Ammon's horn (tissue), 1 donor: ENCODE measurements at regions not wholly inside any gene's neighbourhood (a gene's known extent, or its start where the extent isn't known, plus 50 kb on each side); places are given as distances from the start of the nearest gene placed in this dataset.
"Not testable (repeated sequence)": the region's sequence is repeated elsewhere in the genome, so short reads cannot be mapped to it uniquely, and the experiment has no call there.

Experiments
- DNase-seq: peaks from one replicate; pipeline ENCODE4 v3.0.0-alpha.2; 2016; ENCODE audit warnings: low spot score

DNA sequence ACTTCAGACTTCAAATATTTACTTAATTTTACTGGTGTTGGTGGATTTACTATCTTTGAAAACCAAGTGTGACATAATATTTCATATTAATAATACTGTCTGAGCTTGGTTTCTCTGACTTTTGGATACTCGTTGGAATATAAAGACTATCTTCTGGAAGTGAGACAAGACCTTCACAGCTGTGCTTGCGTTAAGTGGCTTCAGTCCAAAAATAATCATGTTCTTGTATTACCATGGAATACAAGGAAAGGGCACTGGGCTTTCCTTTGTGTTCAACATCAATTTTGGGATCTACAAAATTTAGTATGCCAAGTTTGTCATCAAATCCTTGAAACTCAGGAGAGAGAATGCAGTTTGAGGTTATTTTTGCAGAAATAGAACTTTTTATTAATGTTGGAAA lies 712.4 kb upstream of the LCORL start:
- no peak for DNase-seq

DNA sequence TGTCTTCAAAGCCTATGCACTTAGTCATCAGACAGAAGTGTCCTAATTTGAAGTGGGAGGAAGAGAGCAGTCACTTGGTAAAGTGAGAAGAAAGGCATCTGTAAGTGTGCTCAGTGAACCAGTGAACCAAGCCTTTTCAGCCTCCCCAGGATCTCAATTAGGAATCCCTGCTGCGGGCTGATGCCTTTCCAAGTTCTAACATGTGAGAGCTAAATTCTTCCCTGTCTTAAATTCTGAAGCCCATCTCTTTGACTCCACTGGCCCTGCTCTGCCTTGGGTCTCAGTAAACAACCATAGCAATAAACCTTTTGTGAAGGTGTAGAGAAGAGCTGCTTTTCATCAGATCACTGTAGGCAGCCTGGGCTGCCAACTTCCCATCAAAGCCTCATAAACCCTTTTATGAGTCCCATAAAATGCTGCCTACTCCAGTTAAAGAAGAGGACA lies 701.2 kb upstream of the LCORL start:
- no peak for DNase-seq

DNA sequence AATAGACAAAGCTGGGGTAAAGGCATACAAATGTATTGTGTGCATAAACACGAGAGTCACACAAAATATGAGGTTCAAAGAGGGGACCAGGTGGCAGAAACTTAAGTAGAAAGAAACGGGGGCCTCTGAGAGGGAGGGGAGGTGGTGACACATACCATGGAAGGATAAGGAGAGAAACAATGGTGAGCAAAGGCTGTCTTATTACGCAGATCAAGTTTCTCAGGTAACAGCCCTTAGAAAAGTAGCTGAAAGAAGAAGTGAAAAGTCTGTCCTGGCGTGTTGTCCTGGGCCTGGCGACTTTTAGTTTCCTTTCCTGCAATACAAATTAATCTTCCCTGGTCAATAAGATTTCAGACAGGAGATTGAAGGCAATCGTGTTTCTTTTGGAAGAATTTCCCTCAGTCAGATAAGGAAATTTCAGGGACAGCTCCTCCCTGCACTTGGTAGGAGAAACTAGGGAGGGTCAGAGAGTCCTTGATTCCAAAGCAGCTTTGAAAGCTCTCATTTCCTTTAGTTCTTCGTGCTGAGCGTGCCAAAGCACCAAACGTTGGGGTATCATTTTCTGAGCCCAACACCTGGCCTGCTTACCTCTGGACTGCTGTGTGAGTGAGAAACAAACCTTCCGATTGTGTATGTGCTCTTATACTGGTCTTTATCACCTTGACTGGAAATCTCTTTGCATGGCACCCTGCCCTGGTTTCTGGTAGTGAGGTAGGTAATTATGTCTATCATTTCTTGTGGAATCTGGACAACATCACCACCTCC lies 676.7 kb upstream of the LCORL start:
- DNase-seq, result no peak

DNA sequence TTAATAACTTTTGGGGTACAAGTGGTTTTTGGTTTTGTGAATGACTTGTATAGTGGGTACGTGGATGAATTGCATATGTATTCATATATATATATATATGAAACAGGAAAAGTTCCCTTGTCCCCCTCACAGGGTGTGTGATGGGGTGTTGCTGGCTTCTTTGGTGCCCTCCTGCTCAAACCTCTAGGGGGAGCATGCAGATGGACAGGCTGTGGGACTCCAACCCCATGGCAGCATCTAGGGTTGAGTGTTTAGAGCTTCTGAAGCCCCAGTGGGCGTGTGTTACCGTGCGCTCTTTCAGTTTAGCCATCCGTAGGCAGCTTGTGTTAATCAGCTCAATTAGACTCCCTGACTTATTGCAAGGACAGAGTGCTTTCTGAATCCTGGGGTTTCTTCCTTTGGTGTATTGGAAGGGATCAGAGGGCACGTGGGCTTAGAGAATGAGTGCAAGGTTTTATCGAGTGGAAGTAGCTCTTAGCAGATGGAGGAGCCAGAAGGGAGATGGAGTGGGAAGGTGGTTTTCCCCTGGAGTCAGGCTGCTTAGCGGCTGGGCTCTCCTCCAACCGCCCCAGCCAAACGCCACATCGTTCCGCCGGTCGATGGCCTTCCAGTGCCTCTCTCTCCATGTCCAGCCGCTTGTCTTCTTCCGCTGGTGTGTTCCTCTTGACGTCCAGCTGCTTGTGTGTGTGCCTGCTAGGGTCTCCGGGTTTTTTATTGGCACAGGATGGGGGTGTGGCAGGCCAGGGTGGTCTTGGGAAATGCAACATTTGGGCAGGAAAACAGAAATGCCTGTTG lies 674.4 kb upstream of the LCORL start:
- DNase-seq, result no peak

DNA sequence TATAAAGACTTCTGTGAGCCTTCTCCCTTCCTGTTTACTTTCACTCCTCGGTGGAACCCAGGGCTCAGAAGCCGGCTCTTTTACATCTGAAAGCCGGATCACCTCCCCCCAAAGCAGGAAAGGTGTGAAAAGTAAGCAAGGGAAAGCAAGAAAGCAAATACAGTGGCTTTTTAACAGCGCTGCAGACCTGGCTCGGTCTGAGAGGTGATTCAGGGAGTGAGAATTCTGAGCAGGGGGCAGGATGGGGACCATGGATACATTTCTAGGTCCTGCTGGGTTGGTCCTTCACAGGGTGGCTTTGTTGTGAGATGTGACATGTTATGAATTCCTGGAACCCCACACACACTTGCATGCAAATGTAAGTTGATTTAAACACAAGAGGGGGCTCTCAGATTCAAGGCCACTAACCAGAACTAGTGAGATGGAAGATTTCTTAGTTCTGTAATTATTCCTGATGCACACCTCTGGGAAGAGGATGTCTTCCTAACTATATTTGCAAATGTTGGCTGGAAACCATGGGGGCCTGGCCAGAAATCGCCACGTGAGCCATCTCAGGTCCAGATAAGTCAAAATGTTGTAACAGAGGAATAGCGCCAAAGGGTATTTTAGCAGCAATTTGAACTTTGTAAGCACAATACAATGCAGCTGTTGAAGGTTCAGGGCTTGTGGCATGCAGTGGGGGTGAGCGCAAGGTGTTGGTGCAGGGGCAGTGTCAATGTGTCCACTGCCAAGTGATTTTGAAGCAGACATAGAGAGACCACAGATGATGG lies 670.1 kb upstream of the LCORL start:
- no peak for DNase-seq

DNA sequence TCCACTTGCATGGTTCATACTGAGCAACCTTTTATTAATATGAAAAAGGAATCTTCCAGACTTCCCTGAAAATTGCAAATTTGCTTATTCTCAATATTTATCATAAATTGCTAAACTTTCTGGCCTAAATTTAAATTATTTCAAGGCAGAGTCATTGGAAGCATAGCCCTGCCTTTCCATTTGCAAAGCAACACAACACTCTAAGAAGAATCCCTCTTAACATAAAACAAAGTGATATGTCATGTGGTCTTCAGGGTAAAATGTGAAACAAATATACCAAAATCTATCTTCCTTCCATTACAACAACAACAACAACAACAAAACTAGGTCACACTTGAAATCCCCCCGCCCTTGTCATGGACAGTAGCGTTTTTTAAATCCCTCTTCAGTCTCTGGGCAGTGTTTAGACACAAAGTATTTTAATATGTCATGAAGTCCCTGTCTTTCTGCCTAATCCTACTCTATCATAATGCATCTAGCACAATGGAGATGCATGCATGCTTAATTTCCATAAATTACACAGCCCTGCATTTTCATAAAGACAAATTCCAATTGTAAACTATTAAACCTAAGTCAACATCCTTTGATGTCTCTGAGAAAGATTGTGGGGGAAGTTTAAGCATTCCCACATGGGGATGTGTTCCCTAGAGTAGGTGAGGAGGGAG lies 668.9 kb upstream of the LCORL start:
- DNase-seq, result no peak

DNA sequence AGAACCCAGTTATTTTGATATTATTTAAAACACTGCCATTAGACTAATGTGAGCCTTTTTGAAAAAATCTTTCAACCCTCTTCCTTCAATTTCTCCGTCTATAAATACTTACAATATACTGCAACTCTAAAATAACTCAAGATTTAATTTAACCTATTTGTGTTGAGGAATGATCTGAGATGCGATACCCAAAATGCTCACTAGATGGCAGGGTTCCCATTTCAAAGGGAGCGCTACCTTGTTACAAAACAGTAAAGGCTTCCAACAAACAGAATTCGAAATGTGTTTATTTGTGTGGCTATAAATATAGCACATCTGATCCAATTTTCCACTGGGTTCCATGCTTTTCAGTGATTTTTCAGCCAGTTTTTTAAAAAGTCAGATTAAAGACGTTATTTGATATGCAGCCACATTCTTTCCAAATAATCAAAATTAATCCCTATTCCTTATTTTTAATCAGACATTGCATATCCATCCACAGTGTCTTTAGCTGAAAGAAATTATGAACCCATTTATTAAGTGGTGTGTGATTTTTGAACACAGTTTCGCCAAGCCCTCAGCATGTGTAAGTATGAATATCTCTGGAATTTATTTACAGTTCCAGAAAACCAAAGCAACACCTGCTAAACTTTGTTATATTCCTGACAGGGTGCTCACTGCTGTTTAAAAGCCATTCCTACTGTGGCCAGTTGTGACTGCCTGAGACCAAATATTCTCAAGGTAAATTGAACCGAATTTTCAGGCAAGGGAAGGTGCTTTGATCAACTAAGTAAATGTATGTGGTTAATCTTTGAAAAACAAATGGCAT lies 668.0 kb upstream of the LCORL start:
- peak; percentile 81 for DNase-seq

DNA sequence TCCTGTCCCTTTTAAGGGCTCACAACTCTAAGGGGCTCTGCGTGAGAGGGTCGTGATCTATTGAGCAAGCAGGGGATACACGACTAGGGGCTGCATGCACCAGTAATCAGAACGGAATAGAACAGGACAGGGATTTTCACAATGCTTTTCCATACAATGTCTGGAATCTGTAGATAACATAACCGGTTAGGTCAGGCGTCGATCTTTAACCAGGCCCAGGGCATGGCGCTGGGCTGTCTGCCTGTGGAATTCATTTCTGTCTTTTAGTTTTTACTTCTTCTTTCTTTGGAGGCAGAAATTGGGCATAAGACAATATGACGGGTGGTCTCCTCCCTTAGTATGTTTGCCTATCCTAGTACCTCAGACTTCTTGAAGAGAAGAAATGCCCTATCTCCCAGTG lies 666.8 kb upstream of the LCORL start:
- DNase-seq, result not testable (repeated sequence)

DNA sequence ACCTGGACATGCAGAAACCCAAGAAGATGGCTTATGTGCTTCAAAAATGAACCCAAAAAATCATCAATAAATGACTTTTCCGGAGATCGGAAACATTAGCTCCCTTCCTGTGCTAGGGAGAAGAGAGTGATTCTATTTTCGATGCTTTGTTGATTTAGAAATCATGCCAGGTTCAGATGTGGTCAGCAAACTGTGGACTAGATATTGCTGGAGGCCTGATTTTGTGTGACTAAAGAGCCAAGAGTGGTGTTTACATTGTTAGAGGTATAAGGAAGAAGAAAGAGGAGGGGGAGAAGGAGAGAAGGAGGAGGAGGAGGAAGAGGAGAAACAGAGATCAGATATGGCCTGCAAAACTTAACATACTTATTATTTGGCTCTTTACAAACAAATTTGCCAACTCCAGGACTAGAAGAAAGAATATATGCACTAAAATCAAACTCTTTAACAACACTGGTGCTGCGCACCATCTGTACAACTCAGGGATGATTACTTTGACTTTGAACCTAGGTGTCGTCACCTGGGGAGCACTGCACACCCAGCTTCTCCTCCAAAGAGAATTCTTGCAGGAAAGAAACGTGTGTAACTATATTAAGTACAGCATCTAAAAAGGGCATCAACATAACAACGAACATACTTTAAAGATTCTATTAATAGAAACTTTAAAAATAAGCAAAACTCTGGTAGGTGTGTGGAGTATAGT lies 664.9 kb upstream of the LCORL start:
- DNase-seq, result no peak

DNA sequence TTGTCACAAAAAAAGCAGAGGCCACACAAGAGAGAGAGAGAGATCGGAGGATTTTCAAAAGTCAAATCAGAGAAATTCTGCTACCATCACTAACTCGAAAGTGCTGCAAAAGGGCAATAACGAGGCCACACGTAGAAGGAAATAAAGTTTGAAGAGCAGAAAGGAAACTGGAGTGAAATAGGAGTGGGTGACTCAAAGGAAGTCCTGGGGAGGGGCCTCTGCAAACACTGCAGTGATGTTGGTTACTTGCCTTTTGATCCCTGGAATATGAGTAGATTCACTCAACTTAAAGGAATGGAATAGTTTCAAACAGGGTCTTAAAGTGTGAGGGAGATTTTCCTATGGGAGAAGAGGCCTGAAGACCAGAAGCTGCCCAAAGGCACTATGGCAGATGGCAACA lies 663.4 kb upstream of the LCORL start:
- DNase-seq, result no peak

DNA sequence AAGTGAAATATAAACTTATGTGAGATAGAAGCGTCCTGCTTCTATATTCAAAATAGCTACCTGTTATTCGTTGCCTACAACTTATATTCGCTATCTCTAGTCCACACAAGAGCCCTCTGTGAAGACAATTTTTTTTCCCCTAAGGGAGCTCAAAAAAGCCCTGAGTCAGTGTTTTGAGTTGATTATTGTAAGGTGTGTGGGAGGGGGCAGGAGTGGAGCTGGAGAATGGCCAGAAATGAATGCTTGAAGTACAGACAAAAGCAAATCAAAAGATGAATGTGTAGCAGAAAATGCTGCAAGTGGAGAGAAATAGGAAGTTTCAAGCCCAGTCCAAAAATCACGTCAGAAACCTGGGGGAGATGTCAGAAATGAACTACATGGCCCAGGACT lies 655.0 kb upstream of the LCORL start:
- DNase-seq, result no peak

DNA sequence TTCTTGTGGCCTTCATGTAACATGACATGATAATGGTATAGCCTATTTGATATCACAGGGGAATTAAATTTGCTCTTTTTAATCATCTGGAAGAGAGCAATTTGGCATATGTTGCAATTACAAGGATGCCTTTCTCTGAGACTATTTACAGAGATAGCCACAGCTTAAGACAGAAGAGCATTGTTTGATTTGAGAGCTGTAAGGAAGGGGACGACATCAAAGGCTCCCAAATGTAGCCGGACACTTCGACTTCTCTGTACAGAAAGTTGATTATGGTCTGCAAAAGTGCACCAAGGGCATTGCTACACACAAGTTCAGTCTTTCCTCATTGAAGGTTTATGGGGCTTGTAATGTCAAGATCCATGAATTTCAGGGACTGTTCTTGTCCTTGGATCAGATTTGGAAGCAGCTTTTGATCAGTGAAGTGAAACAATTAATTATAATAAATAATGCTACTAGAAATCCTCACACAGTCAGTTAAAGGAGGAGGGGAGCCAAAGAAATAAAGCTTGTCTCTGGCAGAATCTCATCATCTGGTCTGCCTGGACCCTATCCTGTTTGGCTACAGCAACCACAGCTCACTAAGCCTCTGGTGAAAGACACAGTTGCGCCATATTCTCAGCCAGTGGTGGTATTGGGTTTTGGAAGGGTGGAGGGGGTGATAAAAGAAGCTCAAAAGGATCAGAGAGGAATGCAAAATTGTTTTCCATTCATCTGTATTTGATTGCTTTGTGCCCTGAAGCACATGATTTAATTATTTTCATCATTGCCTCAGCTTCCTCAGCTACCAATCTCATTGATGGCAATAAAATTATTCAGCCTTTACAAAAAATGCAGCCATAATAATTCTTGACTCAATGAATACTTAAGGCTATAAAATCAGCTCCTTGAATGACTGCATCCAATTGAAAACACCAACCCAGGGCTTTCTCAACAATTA lies 654.3 kb upstream of the LCORL start:
- DNase-seq, result no peak

DNA sequence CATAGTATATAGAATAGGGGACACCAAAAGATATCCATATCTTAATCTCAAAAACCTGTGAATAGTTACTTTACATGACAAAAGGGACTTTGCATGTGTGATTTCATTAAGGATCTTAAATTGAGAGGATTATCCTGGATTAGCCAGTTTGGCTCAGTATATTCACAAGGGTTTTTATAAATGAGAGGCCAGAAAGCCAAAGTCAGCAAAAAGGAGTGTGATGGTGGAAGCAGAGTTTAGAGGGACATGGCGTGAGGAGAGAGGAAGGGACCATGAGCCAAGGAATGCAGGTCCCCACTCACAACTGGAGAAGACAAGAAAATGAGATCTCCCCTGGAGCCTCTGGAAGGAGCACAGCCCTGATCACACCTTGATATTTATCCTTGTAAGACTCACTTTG lies 648.5 kb upstream of the LCORL start:
- DNase-seq, result no peak

DNA sequence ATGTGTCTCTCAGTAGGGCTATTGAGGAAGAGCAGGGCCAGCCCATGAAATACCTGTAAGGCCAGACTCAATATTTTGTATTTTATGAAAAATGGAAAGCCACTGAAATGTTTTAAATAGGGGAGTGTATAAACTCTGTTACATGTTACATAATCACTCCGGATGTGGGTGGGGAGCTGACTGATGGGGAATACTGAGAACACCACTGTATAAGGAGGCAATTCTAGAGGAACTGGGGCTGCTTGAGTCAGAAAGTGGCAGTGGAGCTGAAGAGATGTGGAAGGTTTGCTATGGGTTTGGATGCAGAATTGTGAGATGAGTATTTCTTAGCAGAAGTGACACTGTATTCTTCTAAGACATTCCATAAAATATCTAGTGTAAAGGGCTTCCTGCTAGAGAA lies 647.8 kb upstream of the LCORL start:
- no peak for DNase-seq

DNA sequence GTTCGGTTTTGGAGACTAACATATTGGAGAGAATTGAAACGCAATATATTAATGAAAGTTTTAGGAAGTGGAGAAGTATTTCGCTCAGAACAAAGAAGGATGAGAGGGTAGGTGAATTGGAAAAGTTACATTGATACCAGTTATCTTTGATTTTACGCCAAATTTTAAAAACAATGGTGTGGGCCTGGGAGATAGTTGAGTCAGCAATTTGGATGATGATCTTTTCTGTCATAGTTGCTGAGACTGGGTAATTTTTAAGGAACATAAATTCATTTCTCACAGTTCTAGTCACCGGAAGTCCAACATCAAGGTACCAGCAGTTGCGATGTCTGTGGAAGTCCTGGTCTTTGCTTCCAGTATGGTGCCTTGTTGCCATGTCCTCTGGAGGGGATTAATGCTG lies 644.8 kb upstream of the LCORL start:
- no peak for DNase-seq

DNA sequence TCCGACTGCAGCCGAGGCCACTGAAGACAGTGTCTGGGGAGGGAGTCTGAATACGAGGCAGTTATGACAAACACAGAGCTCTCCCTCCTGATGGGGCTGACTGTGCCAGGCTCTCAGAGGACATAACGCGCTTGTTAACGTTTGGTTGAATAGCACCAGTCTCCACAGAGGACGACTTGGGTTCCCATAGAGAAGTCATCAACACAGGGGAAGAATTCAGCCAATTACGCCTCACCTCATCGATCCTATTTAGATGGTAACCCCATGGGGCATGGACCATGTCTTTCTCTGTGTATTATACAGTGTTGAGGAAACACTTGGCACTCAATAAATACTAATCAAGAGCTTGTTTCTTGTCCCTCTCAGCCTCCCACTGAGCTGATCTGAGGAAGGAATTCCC lies 642.6 kb upstream of the LCORL start:
- peak; percentile 59 for DNase-seq

DNA sequence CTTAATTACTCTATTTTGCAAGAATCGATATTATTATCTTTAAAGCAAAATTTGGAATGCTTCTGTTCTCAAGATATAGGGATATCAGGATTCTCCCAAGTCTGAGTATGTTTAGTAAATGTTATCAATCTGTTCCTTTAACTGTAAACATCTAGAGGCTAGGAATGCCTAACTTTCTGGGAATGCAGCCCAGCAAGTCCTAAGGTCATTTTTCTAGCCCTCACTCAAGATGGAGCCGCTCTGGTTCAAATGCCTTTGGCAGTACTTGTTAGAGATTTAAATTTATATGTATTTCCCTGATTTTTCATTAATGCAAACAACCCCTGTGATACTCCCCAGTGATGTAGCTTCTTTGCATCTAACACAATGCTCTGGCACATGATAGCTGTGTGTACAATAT lies 623.8 kb upstream of the LCORL start:
- DNase-seq, result no peak

DNA sequence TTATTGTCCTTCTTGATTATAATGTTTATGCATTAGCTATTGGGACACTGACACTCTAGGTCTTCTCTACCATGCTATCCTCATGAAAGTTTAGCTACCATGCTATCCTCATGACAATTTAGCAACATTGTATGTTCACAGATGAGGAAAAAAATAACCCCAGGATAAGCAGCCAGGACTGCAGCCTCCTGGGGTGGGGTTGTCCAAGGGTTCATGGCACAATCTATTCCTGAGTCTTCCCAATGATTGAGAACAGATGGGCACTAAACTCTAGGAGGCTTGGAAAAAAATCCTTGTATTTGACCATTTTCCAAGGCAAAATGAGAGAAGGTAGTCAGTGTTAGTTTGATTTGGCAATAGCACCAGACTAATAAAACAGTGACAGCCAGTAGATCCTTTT lies 619.8 kb upstream of the LCORL start:
- DNase-seq, result no peak

DNA sequence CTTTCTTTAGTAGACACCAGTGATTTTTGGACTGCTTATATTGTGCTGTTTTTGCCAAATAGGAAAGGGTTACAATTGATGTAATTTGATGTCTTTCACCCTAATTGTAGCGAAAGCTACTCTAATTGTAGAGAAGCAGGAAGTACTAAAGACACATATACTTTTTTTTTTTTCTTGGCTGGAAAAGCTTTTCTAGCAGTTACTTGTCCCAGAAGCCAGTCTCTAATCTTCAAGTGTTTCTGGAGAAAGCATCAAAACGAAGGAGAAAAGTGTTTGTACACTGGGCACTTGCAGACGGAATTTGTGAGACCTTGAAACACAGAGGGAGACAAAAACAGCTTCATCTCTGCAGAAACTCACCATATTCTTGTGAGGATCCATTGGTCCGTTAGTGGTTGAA lies 616.5 kb upstream of the LCORL start:
- no peak for DNase-seq
